NCI-H345 (cell line): ENCODE measurements at regions not wholly inside any gene's neighbourhood (a gene's known extent, or its start where the extent isn't known, plus 50 kb on each side); places are given as distances from the start of the nearest gene placed in this dataset.

Experiments used
- DNase-seq: peaks from one replicate; lab custom pipeline; 2025; lab: John Stamatoyannopoulos, UW

DNA sequence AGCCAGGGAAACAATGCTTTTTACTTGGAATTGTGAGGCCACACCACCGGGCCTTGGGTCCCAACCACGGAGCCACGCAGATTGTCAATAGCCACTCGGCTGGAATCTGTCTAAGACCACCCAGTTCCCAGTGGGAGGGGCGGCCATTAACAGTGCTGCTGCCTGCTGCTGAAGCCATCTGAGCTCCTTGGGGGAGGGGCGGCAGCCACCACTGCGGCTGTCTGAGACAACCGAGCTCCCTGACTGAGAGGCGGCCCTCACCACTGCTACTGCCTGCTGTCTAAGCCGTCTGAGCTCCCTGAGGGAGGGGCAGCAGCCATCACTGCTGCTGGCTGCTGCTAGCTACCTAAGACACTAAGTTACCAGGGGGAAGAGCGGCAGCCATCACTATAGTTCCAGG, 64.3 kb downstream of the DMRTA2 start:
- no peak for DNase-seq

DNA sequence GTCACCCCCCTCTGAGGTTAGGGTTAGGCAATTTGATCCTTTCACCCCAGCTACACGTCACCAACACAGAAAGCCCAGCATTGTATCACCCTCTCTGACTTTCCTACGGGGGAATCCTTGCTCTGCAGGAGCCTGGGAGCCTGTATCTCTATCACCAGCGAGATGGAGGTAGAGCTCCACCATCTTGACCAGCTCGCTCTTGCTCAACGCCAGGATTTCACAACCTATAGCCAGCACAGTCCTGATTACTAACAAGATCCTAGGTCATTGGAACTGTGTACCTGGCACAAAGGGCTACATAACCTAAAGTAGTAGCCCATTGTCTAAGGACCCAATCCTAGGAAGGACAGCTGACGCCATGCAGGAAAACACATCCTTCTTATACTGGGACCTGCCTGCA, 66.1 kb downstream of the DMRTA2 start:
- no peak for DNase-seq

DNA sequence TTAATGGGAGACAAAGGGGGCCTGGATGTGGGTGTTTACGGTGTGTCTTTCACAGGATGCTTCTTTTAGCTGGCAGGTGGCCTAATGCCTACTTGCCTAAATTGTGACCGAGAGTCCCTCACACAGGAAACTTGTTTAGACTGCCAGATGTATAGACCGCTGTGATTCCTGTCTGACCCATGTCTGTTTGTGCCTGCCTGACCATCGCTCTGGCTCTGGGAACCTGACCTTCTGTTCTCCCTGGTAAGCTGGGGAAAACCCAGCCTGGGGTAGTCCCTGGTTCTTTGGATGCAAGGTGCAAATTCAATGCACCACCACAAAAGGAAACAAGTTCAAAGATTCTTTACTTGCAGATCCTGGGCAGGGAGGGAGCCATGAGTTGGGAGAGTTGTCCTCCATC, 68.4 kb downstream of the DMRTA2 start:
- no peak for DNase-seq

DNA sequence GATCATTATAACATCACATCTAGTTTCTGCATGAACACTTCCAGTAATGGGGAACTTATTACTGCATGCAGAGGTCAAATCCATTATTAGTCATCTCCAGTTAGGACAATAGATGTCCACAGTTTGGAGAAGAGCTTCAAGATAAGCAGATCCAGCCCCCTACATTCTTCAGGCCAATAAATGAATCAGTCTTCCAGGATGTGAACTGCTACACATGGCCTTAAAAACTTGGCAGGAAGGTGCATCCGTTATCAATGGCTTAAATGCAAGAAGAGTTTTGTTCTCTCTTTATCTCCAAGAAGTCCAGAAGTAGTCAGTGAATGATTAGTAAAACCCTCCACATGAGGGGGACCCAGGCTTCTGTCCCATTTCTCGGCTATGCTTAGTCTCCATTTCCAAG, 70.8 kb downstream of the DMRTA2 start:
- no peak for DNase-seq

DNA sequence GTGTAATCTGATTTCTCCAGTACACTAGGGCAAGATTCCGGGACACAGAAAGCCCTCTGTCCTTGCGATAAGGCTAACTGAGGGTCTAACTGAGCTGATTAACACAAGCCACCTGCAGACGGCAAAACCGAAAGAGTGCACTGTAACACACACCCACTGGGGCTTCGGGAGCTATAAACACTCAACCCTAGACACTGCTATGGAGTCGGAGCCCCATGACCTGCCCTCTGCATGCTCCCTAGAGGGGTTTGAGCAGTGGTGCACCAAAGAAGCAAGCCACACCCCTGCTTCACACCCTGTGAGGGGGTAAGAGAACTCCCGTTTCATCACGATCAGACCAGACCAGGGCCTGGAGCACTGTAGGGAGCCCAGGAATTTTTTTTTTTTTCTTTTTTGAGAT, 72.4 kb downstream of the DMRTA2 start:
- no peak for DNase-seq

DNA sequence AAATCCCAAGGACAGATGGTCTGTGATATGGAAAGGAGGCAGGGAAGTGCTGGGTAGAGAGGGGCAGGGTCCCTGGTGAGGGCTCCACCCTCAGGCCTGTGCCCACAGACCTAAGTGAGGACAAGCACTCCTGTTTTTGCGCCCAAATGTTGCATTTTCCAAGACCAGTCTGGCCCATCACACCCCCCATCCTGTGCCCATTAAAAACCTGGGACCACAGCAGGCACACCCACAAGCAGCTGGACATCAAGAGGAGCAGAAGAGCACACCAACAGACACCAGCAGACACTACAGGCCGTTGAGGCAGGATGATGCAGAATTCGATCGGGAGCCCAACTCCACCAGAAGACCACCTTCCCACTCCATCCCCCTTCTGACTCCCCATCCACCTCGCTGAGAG, 72.8 kb downstream of the DMRTA2 start:
- DNase-seq: no peak

DNA sequence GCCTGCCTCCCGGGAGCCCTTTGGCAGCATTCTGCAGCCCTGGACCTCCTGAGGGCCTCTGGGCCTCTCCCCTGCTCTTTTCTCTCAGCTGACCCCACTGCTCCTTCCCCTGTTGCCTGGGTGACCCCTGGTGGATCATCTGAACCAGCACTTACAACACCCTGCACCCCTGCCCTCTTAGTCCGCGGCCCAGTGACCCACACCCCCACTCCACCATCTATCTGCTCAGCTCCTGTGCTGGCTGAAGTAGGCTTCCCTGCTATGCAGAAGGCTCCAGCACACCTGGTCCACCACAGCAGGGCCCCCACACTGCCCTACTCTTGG, 74.0 kb downstream of the DMRTA2 start:
- DNase-seq: no peak

DNA sequence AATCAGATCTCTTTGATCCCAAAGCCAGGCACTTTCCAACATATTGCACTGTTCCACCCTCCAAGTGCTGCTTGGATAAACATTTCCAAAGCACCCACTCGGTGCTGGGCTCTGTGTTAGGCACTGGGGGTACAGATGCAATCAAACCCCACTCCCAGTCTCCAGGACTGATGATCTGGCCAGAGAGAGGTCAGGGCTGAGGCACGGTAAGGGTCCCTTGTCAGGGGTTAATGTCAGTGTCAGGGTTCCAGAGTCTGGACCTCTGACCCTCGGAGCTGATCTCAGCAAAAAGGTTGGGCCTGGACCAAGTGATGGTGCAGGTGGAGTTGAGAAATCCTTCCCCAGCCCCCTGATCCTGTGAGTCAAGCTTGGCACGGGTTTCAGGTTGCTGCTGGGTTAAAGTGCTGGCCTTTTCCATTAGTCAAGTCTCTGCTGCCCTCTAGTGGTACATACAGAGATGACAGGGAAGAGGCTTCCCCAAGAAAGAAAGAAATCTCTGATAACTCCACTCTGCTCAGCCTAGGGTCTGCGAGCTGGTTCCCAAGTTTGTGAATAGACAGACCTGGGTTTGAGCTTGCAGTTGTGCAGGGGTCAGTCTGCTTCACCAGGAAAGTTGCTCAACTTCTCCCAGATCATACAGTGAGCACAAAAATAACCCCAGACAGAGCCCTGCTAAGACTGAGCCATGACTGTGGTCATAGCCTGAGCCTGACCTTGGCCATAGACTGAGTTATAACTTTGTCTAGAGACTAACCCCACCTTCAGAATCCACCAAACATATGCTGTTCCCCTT, 74.6 kb downstream of the DMRTA2 start:
- peak; percentile 88 for DNase-seq

DNA sequence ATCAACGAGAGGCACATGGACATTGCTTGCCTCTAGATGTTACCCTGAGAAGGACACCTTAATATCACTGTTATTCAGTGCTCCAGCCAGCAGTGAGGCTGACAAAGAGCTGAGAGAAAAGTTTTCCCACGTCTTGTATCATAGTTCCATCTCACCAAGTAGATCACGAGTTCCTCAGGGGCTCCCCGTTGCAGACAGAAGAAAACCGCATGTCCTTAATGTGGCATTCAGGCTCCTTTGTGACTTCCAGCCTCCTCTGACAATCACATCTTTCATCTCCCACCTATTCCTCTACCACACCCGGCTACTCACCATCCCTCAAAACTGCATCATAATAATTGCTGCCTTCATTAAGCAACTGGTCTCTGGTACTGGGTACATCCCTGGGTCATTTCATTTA, 75.3 kb downstream of the DMRTA2 start:
- DNase-seq: no peak

DNA sequence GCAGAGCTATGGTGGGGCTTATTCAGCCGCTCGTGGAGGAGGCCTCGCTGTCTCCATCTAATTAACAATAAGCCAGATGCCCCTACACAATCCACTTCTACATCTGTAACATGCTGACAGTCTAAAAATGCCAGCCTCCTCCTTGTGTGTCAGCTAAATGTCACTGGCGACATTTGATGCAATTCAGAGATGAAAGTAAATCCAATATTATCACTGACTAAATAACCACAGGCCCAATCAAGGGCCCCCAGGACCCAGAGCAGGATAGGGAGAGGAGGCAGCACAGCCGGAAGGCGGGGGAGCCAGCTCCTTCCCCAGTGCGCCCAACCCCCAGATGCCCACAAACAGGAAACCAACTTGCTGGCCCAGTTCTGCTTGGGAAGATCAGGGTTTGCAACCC, 76.6 kb downstream of the DMRTA2 start:
- DNase-seq: no peak

DNA sequence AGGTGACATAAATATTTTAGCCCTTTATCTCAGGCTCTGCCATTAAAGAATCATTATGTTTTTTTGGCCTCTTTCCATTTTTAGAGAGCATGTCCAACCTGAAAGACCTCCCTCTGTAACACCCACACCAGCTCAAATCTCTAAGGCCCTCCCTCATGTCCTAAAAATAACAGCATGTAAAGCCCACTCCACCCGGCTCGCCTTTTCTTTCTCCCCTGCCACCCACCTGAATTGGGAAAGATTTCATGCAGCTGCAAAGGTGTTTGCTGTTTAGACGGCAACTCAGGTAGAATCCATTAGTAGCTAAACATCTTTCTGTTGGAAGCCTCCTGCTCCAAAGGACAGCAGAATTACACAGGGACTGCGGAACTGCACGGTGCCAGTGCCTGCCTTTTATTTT, 79.9 kb downstream of the DMRTA2 start:
- peak; percentile 92 for DNase-seq

DNA sequence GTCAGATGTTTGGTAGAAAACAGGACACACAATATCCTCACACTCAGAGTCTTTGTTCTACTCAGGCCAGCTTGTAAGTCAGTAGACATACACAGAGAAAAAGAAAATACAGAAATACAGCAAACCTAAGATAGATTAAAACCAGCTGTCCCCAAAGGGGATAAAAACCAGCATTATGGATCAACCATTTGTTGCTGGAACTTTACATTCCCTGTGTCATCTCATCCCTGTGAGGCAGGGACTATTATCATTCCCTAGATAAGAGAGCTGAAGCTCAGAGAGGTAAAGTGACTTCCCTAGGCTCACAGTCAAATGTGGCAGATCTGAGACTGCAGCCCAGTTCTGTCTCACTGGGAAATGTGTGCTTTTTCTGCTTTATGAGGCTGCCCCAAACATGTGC, 80.7 kb downstream of the DMRTA2 start:
- no peak for DNase-seq

DNA sequence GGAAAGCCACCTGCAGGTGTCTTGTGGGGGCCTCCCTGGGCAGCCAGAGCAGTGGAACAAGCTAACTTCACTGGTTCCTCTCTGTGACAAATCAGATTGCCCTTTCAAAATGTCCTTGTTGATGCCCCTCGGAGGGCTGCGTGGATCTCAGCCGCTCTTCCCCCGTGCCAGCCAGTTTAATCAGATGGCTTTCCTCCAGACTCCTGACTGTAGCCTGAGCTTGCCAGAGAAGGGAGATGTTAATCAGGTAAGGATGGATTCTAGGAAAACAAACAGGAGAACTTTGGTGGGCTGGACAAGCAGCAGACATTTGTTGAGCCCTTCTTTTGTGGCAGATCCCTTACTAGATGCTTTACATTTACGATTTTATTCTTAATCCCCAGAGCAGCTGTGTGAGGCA, 88.2 kb downstream of the DMRTA2 start:
- no peak for DNase-seq

DNA sequence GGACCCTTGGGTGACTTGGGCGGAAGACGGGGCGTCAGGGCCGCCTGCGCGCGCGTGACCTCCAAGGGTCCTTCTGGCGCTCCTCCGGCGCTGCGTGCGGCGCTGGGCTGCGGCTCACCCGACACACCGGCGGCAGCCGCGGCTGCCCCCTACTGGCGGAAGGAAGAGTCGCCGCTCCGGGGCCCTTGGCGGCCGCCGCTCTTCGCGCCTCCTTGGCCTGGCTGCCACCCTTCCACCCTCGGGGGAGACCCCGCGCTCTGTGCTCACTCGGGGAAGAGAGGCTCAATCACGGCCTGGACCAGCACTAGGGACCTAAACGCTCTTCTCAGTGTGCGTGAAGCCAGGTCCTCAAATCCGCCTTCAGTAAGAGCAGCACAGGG, 89.7 kb downstream of the DMRTA2 start:
- DNase-seq: peak; percentile 18

DNA sequence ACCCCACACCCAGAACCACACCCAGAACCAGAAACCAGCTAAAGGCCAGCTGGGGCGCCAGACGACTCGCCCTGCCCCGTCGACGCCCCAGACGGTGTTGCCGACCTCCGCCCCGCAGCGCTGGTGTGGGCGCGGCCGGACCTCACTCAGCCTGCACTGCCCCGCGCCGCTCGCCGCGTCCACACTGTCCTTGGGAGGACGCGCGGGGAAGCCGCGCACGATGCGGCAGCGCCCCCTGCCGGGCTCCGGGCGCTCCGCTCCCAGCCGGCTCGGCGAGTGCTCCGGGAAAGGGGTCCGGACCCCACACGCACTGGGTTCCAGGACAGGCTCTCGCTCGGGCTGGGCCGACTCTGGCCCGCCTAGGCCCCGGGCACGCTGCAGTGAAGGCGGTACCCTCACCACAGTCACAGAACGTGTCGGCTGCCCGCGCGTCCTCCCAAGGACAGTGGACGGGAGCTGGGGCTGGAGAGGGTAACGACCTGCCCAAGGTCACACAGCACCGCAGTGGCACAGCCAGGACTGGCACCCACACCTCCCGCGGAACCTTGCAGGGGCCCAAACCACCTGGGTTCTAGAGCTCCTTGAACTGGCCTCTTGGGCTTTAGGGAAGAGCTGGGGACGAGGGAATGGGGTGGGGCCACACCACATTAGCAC, 90.2 kb downstream of the DMRTA2 start:
- peak; percentile 66 for DNase-seq

DNA sequence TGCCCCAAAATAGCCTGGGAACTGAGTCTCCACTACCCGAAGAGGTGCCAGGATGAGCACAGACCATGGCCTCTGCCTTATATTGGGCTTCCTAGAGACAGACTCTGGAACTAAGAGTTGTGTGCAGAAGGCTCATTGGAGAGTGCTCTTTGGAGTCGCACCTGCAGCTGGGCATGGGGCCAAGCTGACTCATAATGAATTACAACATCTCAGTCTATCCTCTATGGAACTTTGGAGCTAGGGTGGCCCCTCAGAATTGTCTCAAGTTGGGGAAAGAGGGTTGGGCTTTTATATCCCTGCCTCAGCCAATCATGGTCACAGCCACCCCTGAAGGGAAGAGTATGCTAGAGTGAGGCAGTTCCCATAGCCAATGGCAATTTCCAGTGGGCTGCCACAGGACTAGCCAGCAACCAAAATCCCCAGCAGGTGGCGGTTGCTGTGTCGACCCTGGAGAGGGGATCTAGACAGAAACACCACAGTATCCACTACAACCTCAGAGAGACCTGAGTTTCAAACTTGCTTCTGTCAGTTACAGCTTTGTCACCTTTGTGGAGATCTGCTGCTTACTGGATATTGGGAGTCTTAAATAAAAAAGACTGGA, 93.8 kb downstream of the DMRTA2 start:
- peak; percentile 13 for DNase-seq

DNA sequence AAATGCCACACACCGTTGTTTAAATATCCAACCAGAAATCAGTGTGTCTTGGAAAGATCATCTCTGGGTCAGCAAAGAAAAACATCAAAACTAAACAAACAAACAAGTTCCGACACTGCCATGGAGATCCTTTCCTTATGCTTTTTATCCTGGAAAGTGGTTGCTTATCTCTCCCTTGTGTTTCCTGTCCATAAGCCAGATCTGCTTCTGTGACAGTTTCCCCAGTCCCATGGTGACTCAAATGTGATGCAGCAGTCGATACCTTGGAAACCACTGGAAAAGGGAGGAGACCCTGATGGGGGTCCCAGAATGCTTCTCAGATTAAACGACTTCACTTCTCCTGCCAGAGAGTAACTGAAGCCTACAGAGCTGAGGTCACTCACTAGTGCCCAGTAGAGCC, 94.7 kb downstream of the DMRTA2 start:
- no peak for DNase-seq

DNA sequence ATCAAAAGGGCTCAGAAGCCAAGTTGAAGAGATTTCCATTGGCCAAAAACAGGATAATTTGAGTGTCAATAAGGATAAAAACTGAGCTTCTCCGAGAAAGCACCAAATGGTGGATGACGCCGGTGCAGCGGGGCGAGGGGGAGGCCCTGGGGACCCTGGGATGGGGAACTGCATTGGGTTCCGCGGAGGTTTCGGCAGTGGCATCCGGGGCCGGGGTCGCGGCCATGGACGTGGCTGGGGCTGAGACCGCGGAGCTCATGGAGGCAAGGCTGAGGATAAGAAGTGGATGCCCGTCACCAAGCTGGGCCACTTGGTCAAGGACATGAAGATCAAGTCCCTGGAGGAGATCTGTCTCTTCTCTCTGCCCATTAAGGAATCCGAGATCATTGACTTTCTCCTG, 97.2 kb downstream of the DMRTA2 start:
- DNase-seq: no peak

DNA sequence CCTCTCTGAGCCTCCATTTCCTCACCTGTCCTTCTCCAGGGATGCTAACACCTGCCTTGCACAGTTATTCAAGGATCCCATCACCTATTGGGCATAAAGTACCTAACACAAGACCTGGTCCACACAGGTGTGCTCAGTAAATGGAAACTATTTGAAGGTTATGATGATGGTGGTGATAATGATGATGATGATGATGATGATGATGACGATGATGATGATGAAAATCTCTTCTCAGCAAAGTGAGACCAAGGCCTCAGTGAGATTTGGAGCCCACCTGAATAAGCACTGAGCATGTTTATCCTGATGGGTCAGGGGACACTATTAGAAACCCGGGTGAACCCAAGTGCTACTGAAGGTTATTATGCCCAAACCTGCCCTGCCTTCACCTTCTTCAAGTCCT, 100.7 kb downstream of the DMRTA2 start:
- DNase-seq: no peak

DNA sequence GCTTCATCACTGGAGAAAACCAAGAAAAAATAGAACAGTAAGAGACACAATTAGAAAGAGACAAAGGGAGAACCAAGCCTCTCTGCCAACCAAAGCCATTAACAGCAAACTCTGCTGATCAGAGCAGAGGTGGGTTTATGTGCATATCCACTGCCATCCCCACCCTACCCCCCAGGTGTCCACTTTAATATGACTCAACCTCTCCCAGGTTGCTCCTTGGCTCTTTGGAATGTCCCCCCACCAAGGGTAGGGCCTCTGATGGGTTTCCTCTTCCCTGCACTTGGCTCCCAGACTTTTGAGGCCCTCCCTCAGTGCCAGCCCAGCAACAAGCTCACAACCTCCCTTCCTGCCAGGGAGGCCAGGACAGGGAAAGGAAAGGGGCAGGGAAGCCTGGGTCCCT, 104.8 kb downstream of the DMRTA2 start:
- DNase-seq: no peak

DNA sequence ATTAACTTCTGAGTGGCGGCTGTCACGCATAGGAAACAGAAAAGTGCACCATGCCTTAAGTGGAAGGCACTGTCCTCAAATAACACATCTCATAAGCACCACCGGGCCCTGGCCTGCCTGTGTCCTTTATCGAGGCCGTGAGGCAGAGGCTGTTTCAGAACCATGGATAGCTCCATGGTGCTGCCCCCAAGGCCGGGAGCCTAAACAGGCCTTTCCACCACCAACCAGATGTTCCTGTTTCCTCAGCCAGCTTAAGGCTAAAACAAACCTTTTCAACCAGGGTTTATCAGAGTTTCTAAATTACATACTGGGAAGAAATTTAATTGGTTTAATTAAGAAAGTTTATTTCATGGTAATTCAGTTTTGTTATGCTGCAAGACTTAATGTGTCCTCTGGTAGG, 114.4 kb downstream of the DMRTA2 start:
- DNase-seq: no peak

DNA sequence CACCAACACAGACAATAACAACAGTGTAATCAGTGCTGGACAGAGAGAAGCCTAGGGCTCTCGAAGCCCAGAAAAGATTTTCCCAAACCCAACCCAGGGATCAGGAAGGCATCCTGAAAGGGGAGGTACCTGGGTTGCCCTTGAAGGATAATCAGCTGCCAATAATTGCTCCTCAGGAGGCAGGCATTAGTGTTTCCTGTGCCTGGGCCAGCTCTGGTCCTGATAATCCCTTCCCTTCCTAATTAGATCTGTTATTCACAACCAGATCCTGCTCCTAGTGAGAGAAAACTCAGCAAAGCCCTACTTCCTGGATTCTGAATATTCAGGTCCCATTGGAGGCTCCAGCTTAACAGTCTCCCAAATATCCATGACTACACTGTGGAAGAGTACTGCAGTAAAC, 117.4 kb downstream of the DMRTA2 start:
- DNase-seq: no peak

DNA sequence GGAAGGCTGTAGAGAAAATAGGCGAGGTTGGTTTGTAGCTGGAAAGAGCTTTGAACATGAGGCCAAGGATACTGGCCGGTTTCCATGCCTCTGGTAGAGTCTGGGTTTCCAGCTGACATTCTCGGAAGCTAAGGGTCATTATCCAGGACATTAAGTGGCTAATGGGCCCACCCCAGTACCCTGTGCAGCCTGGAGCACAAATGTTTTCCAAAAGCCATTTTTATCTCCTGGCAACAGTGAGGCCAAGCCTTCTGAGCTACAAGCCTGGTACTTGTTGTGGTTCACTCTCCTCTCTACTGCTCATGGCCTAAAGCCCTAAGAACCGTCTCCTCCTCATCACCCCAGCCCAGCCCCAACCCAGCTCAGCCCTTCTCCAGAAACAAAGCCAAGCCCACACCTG, 122.9 kb downstream of the DMRTA2 start:
- DNase-seq: no peak

DNA sequence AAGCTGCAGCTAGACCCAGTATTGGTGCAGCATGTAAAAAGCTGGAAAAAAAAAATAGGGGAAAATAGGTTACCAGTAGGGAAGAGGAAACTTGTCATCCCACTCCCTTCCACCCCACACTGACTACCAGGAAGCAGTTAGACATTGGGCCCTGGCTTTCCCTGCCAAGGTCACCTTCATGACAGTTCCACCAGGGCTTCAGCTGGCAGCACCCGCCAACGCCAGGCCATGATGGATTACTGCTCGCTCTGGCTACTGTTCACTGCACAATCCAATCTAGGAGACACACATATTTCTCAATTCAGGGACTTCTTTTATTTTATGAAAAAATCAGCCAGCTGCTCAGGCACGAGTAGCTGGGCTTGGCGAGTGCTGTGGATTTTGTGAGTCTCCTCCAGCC, 127.7 kb downstream of the DMRTA2 start:
- no peak for DNase-seq
